GM18907 (cell line): ENCODE measurements at regions not wholly inside any gene's neighbourhood (a gene's known extent, or its start where the extent isn't known, plus 50 kb on each side); places are given as distances from the start of the nearest gene placed in this dataset.

Experiments used
- ATAC-seq: cut with Tn5 transposase; IDR thresholded peaks from one replicate; pipeline ENCODE4 v1.9.1; 2021; ENCODE audit warnings: mild to moderate bottlenecking, moderate library complexity; ENCODE audit not compliant: unreplicated experiment

DNA sequence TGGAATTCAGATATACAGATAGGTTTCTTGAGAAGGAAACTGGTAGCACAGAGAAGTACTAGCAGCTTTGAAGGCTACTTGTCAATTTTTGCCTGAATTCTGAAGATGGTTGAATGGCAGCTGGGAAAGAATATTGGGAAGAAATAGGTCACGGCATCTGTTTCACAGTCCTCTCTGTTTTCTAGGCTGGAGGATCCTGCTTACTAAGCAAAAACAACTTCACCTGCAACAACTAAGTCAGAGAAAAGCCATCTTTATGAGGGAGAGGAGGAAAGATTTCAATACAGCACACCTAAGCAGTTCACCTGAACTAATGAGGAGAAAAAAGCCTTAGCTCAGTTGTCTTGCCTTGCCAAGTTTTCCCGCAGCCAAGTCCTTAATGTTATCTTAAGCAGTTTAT is 975.5 kb upstream of the EPHA7 start:
- no peak for ATAC-seq

GRCh38 chr6:94389218-94389617 is 969.9 kb upstream of the EPHA7 start:
- ATAC-seq = no peak

DNA sequence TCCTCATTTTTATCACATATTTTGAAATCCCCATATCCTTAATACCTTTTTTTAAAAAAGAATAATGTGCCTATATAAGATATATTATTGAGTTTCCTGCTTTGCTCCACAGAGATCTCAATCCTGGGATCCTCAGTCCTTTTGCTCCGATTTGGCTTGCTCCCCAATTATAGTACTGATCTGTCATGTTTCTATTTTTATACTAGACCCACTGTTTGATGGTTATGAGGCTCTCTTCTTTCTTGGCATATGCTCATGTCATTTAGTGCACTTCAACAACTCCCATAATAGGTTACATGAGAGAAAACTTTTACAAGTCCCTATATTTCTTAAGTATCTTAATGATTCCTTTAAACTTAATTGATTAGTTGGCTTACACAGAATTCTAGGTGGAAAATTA is 958.5 kb upstream of the EPHA7 start:
- ATAC-seq = no peak

DNA sequence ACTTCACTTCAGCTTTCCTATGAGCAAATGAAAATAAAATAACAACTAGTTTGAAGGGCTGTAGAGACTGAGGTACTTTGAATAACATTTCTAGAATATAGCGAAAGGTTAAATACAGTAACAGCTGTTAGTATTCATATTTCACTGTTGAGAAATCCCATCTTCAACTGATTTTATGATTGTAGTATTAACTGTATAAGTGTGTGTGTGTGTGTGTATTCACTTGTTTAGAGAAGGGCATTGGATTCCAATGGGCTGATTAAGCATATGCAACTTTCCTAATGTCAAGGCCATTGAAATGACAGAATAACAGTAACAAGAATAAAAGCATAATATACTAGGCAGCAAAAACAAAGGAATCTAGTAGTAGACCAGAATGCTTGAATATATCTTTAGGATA is 957.5 kb upstream of the EPHA7 start:
- ATAC-seq = no peak

DNA sequence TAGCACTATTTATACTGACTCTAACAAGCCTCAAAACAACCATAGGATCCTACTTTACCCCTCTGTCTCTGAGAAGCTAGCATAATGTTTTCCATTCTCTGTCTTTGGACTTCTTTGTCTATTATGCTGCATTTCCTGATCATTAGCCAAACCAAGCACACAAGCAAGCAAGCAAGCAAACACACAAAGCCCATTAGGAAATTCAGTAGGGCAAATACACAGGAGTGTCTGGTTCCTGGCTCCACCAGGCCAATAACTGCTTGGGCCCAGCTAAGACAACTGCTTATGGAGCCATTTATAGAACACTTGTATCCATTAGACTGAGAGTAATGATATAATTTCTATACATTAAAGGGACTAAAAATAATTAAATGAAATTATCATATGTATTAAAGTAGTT is 952.9 kb upstream of the EPHA7 start:
- ATAC-seq = no peak

DNA sequence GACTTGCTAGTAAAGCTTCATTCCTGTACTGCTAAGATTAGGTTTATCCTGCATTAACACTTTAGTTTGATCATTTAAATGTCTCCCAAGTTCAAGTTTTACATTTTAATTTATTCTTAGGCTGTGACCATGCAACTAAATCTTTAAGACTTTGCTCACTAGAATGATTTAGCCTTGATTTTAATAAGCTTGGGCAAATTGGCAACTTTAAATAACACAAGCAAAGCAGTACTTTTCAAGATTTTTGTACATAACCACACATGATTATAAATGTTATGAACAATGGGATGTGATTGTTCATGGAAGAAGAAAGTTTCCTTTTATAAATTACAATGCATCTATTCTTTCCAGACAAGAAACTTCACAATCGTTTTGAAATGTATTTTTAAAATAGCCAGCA is 948.0 kb upstream of the EPHA7 start:
- no peak for ATAC-seq

DNA sequence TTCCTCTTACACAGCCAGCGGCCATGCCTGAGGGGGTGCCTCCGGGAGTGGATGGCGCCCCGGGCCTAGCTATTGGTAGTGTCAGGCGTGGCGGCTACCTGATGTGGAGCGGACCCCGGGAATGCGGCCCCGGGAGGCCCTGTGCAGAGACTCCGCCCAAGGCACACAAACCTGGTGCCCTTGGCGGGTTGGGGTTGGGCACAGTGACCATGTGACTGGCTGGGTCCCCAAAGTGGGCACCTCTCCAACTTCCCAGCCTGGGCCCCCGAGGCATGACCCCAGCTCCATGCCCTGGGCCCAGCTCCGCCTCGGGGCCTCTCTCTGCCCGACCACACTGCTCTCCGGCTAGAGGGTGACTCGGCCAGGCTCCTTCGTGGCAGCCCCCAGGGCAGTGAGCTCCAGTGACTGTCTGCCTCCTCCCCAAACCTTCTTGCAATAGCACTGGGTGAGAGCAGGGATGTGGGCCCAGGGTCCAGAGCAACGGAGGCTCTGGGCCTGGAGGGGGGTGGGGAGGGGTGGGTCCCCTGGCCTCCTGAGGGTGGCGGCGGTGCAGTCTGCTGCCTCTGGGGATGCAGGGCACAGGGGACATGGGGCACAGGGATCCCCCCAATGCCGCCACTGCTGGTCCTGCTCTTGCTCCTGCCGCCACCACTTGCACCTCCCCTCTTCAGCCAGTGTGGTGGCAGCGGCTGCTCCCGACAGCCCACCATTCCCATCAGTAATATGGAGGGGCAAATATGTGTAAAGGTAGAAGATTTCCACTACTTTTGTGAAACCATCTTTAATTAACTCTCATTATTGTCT is 942.9 kb upstream of the EPHA7 start:
- ATAC-seq = no peak

DNA sequence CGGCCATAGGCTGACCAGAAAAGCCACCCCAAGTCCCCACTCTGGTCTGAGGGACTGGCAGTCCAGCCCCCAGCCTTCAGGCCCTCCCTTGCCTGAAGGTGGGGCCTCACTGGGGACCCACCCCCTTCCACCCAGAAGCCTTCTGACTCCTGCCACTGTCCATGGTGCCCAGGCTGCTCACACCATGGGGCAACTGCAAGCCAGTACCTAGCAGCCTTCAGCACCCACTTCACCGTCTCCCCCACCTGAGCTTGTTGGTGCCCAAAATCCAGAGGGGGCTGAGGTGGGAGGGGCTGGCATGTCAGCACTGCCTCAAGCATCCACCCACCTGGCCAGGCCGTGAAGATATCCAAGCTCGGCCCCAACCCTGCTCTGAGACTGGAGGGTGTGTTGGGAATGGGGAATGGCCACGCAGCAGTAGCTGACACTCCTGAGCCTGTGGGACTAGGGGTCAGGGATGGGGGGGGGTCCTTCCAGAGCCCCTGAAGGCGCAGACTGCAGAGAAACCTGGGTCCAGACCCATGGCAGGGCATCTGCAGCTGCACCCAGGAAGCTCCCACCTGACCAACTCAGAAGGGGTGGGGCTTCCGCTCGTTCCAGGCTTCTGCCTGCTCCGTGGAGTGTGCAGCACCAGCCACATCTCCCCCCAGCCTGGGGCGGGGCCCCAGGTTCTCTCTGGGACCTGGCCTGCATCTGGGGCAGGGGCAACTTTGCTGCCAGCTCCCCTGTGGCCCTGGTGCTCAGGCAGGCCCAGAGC is 942.1 kb upstream of the EPHA7 start:
- no peak for ATAC-seq

DNA sequence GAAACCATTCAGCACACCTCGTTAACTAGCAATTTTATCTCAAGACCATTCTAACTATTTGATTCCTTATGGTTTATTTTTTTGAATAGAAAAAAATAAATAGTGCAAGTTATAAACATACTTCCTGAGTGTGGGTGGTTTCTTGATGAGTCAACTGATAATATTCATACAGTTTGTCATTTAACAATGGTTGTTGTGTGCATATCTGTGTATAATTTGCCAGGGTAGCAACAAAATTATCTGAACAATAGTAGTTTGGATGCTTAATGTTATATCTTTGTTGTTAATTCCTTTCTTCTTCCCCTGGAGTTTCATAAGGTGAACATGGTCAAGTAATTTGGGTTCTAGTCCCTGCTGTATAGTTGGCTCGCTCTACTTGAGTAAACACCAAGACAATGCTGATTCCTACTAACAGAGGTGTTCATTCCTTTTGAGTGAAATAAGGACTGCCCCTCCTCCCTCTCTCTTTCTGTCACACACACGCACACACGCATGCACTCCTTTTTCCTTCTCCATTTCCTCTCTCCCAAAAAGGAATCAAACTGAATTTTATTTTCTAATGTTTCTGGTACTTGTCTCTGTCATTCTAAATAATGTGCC is 938.1 kb upstream of the EPHA7 start:
- no peak for ATAC-seq

- ATAC-seq = no peak
Observed at GRCh38 chr6:94350833-94351232, 931.5 kb upstream of the EPHA7 start.

DNA sequence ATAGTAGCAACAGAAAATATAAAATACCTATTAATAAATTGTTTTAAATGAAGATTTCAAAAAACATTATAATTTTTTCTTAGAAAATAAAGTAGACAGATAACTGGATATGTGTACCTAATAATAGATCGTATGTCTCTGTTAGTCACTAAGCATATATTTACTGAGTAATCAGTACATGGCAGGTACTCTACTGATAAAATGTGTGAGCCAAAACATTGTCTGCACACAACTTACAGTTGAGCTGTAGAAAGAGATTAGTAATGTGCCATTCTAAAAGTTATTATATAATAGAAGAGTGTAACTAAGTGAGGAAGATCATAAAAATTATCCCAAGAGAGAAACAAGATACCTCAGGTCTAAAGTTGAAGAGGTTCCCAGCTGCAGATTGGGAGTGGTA is 929.9 kb upstream of the EPHA7 start:
- no peak for ATAC-seq

DNA sequence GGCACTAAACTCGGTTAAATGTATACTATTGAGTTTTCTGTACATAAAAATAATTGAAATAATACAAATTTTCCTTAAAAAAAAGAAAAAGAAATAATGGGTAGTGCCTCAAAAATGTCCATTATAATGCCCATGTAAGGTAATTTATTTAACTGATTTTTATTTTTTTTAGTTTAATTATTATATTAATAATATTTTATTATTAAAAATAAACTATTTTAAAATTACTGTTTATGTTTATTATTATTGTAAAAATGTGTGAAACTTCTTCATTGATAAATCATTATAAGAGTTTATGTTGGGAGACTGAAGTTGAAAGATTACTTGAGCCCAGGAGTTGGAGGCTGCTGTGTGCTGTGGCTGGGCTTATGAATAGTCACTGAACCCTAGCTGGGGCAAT is 925.5 kb upstream of the EPHA7 start:
- ATAC-seq = no peak

GRCh38 chr6:94341173-94341572 is 921.8 kb upstream of the EPHA7 start:
- no peak for ATAC-seq

DNA sequence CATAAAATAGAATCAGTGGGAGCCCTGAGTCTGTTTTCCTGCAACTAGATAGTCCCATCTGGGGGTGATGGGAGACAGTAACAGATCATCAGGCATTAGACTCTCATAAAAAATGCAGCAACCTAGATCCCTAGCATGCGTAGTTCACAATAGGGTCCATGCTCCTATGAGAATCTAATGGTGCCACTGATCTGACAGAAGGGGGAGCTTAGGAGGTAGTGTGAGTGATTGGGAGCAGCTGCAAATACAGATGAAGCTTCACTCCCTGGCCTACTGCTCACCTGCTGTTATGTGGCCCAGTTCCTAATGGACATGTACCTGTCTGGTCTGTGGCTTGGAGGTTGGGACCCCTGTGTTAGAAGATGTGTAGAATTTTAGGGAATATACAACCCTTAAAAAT is 904.5 kb upstream of the EPHA7 start:
- ATAC-seq = no peak

GRCh38 chr6:94300424-94301144 is 881.2 kb upstream of the EPHA7 start:
- no peak for ATAC-seq

- ATAC-seq = no peak
Observed at GRCh38 chr6:94289131-94289530, 869.8 kb upstream of the EPHA7 start.

GRCh38 chr6:94278146-94278545 is 858.8 kb upstream of the EPHA7 start:
- no peak for ATAC-seq

GRCh38 chr6:94272327-94272726 is 853.0 kb upstream of the EPHA7 start:
- ATAC-seq = no peak

GRCh38 chr6:94270091-94270948 is 851.0 kb upstream of the EPHA7 start:
- no peak for ATAC-seq

- no peak for ATAC-seq
Observed at GRCh38 chr6:94269256-94269655, 849.9 kb upstream of the EPHA7 start.
